GM18502 (cell line): ENCODE measurements at regions not wholly inside any gene's neighbourhood (a gene's known extent, or its start where the extent isn't known, plus 50 kb on each side); places are given as distances from the start of the nearest gene placed in this dataset.
"Not testable (repeated sequence)": the region's sequence is repeated elsewhere in the genome, so short reads cannot be mapped to it uniquely, and the experiment has no call there.

Experiments
- ATAC-seq: cut with Tn5 transposase; IDR thresholded peaks from one replicate; pipeline ENCODE4 v1.9.1; 2021; ENCODE audit warnings: mild to moderate bottlenecking; ENCODE audit not compliant: unreplicated experiment, poor library complexity

DNA sequence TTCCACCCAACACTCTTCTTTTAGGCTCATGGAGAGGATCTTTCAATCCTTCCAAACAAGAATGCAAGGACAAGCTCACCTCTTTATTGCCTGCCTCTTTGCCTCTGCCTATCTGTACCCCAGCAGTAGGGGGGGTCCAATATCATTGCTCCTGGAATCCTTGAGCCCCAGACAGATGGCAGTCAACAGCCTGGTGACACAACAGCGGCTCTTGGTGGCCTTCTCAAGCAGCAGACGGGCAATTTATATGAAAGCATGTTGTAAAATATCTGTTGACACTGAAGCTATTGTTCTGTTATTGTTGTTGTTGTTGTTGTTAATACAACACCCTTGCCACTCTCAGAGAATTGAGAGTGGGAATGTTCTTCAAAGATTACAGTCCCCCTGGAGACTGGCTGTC lies 480.0 kb upstream of the CADM1 start:
- ATAC-seq = no peak

DNA sequence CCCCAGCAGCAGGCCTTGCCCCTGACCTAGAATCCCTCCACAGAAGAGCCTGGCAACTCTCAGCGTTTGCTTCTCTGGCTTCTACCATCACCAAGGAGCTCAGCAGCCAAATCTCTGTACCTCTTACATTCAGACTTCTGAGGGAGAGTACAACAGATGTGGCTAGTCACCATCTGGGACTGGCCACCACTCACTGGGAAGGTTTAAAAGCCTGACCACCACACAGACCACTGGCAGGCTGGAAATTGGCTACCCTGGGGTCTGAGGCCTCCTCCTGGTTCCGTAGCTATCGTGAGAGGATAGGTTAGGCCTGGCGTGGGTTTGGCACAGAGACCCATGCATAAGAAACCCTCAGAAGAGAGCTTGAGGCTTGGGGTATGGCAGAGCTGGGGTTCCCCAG lies 478.5 kb upstream of the CADM1 start:
- ATAC-seq = no peak

DNA sequence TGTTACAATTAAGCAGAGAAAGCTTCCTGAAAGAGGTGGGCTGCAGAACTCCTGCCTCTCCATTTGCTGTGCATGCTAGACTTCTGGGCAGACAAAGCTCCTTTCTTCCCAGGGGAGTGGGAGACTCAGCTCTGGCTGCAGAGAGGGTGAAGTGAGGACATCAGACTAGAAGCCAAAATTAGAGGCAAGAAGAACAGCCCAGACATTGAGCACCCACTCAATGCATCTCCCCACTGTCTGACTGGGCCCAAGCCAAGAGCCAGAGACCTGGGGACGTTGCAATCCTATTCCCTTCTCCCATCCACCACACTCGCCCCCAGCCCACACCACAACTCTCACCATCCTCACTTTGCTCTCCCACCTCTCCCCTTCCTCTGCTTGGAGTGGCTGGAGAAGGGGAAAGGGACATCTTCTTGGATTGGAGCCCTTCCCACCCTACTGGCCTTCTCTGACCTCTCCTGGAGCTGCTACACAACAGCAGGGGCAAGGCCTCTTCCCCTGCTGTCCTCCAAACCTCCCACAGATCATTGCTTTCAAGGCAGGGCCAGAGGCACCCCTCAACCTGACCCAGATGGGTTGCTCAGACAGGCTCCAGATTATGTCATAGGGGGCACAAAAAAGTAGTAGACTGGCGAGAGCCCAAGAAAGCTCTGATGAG lies 477.7 kb upstream of the CADM1 start:
- no peak for ATAC-seq

DNA sequence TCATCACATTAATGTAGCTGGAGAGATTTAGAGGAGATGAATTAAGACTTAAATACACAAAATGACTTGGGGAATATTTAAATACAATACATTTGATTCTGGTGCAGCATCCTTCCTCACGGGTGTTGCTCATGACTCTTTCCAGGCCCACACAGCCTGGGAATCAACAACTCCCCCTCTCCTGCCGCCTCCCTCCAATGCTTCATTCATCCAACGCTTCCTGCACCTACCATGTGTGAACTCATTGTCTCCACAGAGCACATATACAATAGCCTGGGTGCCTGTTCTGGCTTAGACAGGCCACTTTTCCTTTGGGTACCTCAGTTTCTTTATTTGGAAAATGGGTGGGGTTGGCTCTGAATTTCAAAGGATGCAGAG lies 476.9 kb upstream of the CADM1 start:
- no peak for ATAC-seq

DNA sequence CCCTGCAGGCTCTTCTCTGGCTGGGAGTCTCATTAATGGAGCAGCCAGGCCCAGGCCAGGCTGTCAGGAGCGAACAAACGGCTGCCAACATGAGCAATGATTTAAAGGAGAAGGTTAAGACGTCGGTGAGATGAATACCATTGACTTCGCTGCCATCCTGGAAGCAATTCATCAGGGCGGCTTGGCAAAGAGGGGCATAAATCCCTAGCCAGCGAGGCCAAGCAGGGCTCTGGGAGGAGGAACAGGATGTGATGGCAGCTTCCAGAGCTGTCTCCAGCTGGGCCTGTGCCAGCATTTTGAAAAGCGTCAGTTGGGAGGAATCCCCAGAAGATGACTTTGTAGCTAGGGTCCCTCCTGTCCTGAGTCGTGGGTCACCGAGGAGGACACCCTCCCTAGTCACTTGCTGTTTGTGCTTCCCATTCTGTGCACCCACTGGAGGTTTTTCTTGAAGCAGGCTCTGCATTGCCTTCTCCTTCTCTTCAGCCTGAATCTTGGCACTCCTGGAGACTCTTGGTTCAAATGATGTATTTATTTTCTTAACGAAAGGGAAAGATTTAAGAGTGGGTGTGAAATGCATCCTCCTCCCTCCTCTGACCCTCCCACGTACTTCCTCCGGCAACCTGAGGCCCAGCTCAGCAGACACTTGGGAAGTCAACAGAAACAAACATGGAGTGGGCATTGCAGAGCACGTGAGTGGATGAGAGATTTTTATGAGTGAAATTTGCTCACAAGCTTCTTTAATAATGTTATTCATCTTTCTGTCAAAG lies 476.3 kb upstream of the CADM1 start:
- ATAC-seq = no peak

DNA sequence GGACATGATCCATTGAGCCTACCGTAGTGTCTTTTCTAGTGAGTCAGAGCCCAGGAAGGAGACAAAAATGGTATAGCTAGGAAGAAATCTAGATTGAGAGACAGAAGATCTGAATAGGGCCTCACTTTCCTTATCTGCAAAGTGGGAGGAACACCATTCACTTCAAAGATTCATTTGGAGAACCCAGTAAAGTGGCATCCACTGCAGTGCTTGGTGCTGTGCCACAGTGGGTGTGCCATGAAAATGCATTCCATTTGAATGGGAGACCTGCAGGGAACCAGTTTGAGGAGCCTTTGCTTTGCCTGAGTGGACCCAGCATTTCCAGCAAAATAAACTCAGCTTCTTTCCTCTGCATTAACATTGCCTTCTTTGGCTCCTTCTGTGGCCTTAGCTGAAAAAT lies 470.5 kb upstream of the CADM1 start:
- no peak for ATAC-seq

DNA sequence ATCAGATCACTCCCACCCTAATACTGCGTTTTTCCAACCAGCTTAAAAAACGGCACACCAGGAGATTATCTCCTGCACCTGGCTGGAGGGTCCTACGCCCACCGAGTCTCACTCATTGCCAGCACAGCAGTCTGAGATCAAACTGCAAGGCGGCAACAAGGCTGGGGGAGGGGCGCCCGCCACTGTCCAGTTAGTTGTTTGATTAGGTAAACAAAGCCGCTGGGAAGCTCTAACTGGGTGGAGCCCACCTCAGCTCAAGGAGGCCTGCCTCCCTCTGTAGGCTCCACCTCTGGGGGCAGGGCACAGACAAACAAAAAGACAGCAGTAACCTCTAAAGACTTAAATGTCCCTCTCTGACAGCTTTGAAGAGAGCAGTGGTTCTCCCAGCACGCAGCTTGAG lies 463.0 kb upstream of the CADM1 start:
- not testable (repeated sequence) for ATAC-seq

DNA sequence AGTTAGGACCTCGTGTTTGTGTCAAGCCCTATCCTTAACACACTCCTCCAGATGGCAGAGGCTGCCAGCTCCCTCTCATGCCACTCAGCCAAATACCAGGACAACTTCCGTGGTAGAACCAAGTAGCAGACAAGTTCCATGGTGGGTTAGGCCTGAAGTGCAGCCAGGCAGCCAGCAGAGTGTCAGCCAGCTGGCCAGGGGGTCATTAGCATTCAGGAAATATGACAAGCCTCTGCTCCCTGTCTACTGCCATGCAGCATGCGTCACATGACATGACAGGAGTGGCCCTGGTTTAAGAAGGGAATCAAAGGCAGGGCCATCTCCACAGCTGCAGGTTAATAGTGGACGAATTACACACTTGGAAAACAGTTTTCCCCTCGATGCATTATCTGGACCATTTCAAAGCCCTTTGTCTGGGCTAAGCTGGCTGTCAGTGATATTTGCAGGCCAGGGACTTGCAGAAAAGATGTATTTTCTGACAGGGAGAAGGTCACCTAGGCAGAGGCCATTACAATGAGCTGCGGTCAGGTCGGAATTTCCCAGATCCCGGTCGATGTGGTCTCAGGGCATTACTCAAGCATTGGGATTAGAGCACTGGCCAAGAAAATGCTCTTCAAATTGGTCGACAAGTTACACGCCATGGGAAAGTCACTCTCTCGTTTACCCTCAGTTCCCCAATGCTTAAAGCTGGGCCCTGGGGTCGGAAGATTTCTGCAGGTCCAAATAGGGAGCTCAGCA lies 461.7 kb upstream of the CADM1 start:
- ATAC-seq = no peak

DNA sequence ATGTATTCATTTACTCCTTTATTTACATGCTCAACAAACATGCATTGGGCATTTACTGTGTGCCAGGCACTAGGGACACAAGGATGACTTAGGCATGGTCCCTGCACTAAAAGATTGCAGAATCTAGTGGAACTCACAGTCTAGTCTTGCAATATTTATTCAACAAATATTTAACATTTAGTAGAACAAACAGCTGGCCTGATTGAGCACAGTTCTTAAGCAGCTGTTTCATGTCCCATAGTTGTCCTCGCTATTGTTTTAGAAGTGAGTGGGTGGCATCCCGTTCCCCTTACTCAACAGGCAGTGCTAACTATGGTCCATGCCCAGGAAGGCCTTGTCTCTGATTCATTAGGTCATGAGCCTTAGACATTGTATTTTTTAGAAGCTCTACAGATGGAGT lies 459.9 kb upstream of the CADM1 start:
- no peak for ATAC-seq

DNA sequence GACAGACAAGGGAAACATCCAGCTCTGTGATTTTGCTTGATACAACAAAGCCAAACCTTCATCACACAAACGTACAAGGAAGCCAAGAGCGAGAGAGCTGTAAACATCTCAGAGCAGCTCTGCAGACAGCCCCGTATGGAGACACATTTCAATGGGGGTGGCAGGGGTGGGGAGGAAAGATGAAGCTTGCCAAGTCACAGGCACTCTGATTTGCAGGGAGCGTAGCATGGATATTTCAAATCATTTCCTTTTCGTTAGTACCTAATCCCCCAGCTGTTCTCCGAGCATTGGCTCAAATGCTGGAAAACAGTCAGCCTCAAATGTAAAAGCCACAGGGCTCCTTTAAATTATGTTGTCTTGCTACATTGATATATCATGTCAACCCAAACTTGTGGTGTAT lies 458.9 kb upstream of the CADM1 start:
- no peak for ATAC-seq

DNA sequence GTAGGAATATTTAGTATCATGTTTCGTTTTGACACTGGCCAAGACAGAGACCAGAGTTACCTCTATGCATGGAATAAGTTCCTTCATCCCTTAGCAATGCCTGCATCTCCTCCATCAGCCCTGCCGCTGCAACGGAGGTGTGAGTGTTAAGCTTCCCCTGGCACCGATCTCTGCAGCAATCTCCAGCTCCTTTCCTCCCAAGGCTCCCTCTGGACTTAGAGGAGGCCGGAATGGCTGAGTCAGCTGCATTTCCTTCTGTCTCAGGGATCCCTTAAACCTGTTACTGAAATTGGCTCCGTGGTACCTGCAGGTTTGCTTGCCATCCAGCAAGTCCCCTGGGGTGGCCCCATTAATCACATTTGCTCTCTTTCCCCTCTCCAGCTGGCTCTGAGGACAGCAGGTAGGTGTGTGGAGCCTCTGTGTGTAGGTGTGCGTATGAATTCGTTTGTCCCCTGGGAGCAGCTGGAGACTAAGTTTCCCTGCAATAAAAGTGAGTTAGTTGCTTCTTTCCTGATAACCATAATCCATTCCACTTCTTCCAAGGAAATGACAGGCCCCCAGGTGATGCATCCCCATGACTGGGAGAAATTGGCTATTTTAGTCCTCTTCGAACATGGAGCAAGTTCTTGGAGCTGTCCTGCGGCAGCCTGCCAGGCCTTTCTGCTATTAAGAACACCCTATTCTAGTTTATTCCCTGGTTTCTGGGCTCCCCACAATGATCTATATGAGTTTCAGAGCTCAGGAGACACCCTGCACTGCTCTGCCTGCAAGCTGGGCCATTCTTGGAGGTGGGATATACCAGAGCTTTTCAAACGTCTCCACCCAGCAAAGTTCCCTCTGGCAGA lies 457.2 kb upstream of the CADM1 start:
- no peak for ATAC-seq

DNA sequence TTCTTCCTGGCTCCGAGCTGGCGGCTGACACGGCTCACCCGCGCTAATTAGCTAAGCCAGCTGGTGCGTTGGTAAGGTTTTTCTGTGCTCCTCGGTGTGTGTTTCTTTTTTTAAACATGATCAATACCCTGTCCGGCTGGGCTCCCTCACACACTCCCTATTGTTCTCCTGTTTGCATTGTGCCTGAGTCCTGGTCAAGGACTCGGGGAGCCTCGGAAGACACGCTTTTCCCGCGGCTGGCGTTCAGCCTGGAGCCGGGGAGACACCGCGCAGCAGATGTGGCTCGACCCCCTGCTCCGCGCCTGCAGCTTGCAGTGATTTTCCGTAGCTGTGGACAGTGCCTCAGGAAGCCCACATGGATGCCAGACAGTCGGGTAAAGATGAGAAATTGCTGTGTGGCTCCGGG lies 454.9 kb upstream of the CADM1 start:
- ATAC-seq = no peak

DNA sequence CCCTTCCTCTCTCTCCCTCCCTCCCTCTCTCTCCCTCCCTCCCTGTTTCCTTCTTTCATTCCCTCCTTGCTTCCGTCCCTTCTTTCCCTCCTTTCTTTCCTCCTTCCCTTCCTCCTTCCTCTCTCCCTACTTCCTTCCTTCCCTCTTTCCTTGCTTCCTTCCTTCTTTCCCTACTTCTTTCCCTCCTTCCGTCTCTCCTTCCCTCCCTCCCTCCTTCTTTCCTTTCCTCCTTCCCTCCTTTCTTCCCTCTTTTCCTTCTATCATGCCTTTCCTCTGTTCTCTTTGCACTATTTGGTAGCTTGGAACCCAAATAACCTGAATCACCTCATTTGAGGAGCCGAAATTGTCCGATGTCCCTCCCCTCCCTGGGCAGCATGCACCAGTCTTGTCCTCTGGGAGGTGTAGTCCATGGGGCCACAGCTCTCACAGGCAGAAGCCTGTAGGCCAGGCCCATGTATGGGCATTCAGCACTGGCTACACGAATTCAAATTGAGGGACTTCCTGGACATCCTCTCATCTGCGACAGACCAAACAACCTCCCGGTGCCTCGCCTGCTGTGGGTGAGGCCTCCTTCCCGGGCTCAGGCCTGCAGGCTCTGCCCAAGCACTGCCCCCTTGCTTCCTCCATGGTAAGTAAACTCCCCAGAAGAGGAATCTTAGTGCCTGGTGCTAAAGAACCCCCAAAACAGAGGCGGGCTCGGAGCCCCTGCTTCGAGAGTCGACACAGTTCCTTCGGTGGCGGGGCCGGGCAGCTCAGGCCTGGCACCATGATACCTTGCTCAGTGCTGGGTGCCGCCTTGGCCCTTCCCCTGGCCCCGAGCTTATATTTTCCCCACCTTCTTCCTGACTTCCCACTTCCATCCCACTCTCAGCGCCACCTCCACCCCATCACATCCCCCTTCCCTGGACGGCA lies 454.1 kb upstream of the CADM1 start:
- no peak for ATAC-seq

DNA sequence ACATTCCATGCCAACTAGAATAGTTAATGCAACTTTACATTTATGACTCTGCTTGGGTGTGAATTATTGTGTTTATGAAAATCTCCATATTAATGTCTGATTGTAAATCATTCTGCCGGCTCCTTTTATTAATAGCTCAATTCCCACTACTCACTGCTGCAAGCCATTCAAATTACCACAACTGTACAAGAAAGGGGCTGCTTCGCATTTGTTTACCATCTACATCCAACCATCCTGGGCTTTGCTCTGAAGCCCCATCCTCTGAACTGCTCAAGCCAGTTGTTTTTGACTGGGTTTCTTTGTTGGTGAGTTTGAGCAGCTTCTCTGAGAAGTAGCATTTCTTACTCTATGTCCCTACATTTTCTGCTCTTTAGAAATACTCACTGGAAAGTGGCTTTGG lies 451.6 kb upstream of the CADM1 start:
- no peak for ATAC-seq

DNA sequence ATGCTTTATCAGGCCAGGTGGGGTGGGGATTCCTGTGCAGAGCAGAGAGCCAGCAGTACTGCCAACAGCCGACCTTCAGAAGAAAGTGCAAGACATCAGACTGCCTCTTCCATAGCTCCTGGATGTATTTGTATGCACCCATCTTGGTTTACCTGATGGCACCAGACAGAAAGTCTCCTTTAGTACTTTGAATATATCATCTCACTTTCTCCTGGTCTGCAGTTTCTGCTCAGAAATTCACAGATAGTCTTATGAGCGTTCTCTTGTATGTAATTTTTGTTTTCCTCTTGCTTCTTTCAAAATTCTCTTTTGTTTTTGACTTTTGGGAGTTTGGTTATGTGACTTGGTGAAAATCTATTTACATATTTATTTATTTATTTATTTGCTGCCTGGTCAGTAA lies 446.4 kb upstream of the CADM1 start:
- no peak for ATAC-seq

DNA sequence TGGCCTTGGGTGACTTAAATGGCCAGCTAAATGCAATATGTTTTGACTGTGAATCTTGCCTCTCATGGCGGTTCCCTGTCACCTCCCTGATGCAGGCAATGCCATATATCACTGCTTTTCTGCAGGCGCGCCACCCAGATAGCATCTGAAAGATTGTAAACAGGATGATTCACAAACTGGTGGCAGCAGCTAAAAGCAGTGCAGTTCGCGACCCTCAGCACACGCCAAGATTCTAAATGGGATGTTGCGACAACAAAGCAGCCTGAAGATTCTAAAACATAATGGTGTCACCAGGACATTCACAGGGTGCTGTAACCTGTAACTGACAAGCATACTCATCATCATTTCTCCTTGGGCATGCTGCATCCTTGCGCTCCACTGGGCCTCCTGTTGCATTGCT lies 440.4 kb upstream of the CADM1 start:
- no peak for ATAC-seq

DNA sequence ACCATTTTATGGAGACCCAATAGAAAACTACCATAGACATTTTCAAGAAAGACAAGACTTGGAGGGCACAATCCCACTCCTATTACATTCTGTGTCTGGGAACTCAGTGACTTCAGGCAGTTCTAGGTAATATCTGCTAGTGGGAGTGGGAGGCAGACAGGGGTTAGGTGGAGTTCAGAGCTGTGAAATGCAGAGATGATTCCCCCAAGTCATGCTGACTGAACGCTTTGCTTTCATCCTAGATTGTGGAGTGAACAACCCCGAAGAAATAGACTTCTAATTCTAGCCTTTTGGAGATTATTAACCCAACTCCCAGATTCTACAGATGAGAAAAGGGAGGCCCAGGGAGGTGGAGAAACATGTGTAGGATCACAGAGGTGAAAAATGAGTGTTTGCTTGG lies 437.8 kb upstream of the CADM1 start:
- no peak for ATAC-seq

DNA sequence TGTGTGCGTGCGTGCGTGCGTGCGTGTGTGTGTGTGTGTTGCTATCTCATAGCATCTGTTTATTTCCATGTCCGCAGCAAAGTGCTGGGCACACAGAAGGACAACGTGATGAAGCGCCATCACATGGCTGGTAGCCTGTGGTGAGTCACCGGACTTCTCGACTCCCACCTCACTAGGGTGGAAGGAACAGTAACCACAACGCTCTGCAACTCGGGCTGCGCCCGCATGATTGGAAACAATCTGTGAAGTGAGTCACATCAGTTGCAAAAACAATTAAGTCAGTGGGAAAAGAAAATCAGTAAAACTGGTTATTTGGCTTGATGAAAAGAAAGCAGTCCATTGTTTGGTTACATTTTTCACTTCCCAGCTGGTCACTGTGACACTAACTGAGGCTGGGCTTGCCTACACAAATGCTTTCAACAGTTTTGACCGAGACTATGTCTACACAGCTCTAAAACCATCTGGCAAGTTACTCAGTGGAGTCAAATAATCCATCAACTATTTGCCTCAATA lies 437.3 kb upstream of the CADM1 start:
- no peak for ATAC-seq

DNA sequence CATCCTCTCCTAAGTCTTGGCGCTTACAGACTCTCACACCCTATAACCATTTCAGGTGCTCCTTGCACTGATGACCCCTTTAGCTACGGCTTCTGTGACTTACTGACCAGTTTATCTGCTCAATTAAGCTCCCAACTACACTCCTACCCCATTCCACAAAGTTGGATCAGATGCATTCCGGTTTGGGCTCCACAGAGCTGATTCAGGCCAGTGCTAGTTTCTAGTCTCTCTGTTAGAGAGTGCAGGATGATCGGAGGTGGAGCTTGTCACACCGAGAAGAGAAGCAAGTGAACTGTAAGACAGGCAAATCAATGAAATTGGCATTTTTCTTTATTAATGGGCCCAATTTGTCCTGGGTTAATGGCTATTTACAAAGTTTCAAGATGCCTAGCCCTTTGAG lies 436.8 kb upstream of the CADM1 start:
- no peak for ATAC-seq
